Keratinocyte (primary cell): ENCODE measurements at regions not wholly inside any gene's neighbourhood (a gene's known extent, or its start where the extent isn't known, plus 50 kb on each side); places are given as distances from the start of the nearest gene placed in this dataset.

ENCODE experiments used
- DNase-seq: peaks from one replicate; pipeline ENCODE4 v3.0.0-alpha.2; 2011; ENCODE audit warnings: low read depth, missing footprints, low spot score
- FAIRE-seq: peaks from 2 replicates; lab custom pipeline; 2011; peaks lifted over from hg19 to GRCh38; lab: Jason Lieb, UNC
- H2AFZ ChIP-seq: 2 replicates; pipeline ENCODE4 v1.6.0; 2012; ENCODE audit warnings: low read length, control low read depth, inconsistent platforms; ENCODE audit not compliant: control insufficient read depth
- H3K27ac ChIP-seq: 2 replicates; pipeline ENCODE4 v1.5.1; 2011; ENCODE audit warnings: low read length; ENCODE audit not compliant: control insufficient read depth, insufficient read depth
- H3K27me3 ChIP-seq: 3 replicates; pipeline ENCODE4 v1.6.0; 2011; ENCODE audit warnings: low read length; ENCODE audit not compliant: control insufficient read depth, insufficient read depth; ENCODE audit errors: extremely low read depth
- H3K36me3 ChIP-seq, 2 experiments: 2 replicates in 1 of 2; 3 replicates in 1 of 2; pipeline ENCODE4 v1.5.1; 2011; ENCODE audit warnings: low read length in 2 of 2, mild to moderate bottlenecking in 1 of 2; ENCODE audit not compliant: control insufficient read depth in 2 of 2, insufficient read depth in 2 of 2; ENCODE audit errors: extremely low read depth in 1 of 2
- H3K4me1 ChIP-seq: 3 replicates; pipeline ENCODE4 v1.5.1; 2011; ENCODE audit warnings: low read length; ENCODE audit not compliant: control insufficient read depth, insufficient read depth; ENCODE audit errors: extremely low read depth
- H3K4me2 ChIP-seq: 3 replicates; pipeline ENCODE4 v1.6.0; 2011; ENCODE audit warnings: low read depth, low read length; ENCODE audit not compliant: control insufficient read depth, insufficient read depth; ENCODE audit errors: extremely low read depth
- H3K4me3 ChIP-seq, 3 experiments: fragments of 200-600 bp in 1 of 3; sonication (generic) in 1 of 3; 2 replicates in 2 of 3; 3 replicates in 1 of 3; pipeline ENCODE4 v1.5.1; 2011 to 2016; ENCODE audit warnings: low read length in 3 of 3, mild to moderate bottlenecking in 3 of 3, control low read depth in 2 of 3, inconsistent platforms in 1 of 3, low read depth in 1 of 3, mixed read lengths in 1 of 3, mixed run types in 1 of 3, moderate library complexity in 1 of 3; ENCODE audit not compliant: control insufficient read depth in 2 of 3, insufficient read depth in 2 of 3; ENCODE audit errors: extremely low read depth in 1 of 3
- H3K79me2 ChIP-seq: 2 replicates; pipeline ENCODE4 v1.6.0; 2012; ENCODE audit warnings: low read length; ENCODE audit not compliant: control insufficient read depth, insufficient read depth
- H3K9ac ChIP-seq: 3 replicates; pipeline ENCODE4 v1.6.0; 2011; ENCODE audit warnings: low read length; ENCODE audit not compliant: control insufficient read depth, insufficient read depth; ENCODE audit errors: extremely low read depth
- H3K9me1 ChIP-seq: 3 replicates; pipeline ENCODE4 v1.6.0; 2011; ENCODE audit warnings: low read length; ENCODE audit not compliant: control insufficient read depth, insufficient read depth; ENCODE audit errors: extremely low read depth
- H3K9me3 ChIP-seq: 2 replicates; pipeline ENCODE4 v1.5.1; 2012; ENCODE audit warnings: low read depth, low read length; ENCODE audit not compliant: control insufficient read depth
- H4K20me1 ChIP-seq: 3 replicates; pipeline ENCODE4 v1.6.0; 2011; ENCODE audit warnings: low read length; ENCODE audit not compliant: control insufficient read depth, insufficient read depth; ENCODE audit errors: extremely low read depth
- EZH2 ChIP-seq: IDR thresholded peaks from one replicate; pipeline ENCODE4 v1.6.1; 2012; ENCODE audit warnings: inconsistent platforms, mild to moderate bottlenecking, low read length, moderate library complexity
- dilution Hi-C: fragments of 300-500 bp; cut with MboI; formaldehyde crosslinking; loops from one replicate; pipeline ENCODE4 v1.7.0; 2020; ENCODE audit warnings: low sequenced_read_pairs; ENCODE audit not compliant: extremely low pct_ligation_motif_present
- TF ChIP-seq, protein P1 (sequence below), 3 experiments: IDR thresholded peaks in 1 of 3; conservative IDR thresholded peaks in 1 of 3; optimal IDR thresholded peaks in 1 of 3; 2 replicates in 2 of 3; 3 replicates in 1 of 3; pipeline versions ENCODE3 to v1.5.1; 2011; ENCODE audit warnings: low read length in 3 of 3, mild to moderate bottlenecking in 3 of 3, moderate library complexity in 2 of 3, control low read depth in 1 of 3, inconsistent platforms in 1 of 3; ENCODE audit not compliant: insufficient read depth in 2 of 3; ENCODE audit errors: extremely low read depth in 1 of 3

- H3K27ac ChIP-seq: no peak overlapping the region
- H3K9me1 ChIP-seq: no peaks in the 10 kb centered on the region
- H3K9ac ChIP-seq: no peak overlapping the region
- FAIRE-seq (peak; percentile 26), DNase-seq (no peak)
- dilution Hi-C loops: no loop called here
- no peak overlapping the region for H3K4me3 ChIP-seq
- peaks cover 14% of the 10 kb centered on the region for H3K9me3 ChIP-seq
- H3K4me2 ChIP-seq: no peak overlapping the region
- no peak overlapping the region for H2AFZ ChIP-seq
- no peaks in the 10 kb centered on the region for H4K20me1 ChIP-seq
- H3K4me1 ChIP-seq: peaks cover 59% of the 10 kb centered on the region
- no peaks in the 10 kb centered on the region for H3K27me3 ChIP-seq
- TF ChIP-seq EZH2: no peak
- TF ChIP-seq, protein P1, sequence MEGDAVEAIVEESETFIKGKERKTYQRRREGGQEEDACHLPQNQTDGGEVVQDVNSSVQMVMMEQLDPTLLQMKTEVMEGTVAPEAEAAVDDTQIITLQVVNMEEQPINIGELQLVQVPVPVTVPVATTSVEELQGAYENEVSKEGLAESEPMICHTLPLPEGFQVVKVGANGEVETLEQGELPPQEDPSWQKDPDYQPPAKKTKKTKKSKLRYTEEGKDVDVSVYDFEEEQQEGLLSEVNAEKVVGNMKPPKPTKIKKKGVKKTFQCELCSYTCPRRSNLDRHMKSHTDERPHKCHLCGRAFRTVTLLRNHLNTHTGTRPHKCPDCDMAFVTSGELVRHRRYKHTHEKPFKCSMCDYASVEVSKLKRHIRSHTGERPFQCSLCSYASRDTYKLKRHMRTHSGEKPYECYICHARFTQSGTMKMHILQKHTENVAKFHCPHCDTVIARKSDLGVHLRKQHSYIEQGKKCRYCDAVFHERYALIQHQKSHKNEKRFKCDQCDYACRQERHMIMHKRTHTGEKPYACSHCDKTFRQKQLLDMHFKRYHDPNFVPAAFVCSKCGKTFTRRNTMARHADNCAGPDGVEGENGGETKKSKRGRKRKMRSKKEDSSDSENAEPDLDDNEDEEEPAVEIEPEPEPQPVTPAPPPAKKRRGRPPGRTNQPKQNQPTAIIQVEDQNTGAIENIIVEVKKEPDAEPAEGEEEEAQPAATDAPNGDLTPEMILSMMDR (optimal IDR thresholded peaks at IDR 0.05 in 1 of 3, IDR thresholded peaks at IDR 0.05 in 1 of 3, conservative IDR thresholded peaks at IDR 0.05 in 1 of 3; ENCODE audit: extremely low read depth in 1 of 3, insufficient read depth in 2 of 3, low read length in 3 of 3): no peak
- H3K36me3 ChIP-seq: no peaks in the 10 kb centered on the region
- no peaks in the 10 kb centered on the region for H3K79me2 ChIP-seq
Observed at GRCh38 chr3:72342450-72342849, 505.8 kb downstream of the SHQ1 start.

DNA sequence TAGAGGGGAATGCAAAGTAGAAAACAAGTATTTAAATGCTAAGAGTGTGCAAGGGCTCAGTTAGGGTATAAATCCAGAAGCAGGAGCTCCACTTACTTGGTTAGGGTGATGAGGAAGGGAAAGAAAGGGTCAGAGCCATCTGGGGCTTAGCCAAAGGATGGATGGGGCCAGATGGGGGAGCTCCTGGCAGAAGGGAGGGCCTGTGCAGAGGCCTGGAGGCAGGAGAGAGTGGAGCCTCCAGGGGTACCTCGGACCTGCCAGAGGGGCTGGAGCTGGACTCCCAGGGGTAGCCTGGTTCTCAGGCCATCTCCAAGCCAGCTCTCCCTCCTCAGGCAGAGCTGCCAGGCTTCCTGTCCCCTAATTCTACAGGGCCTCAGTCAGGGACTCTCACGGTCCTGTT lies 506.3 kb downstream of the SHQ1 start:
- no peak overlapping the region for H3K27ac ChIP-seq
- no peaks in the 10 kb centered on the region for H4K20me1 ChIP-seq
- H2AFZ ChIP-seq: no peak overlapping the region
- TF ChIP-seq, protein P1 (optimal IDR thresholded peaks at IDR 0.05 in 1 of 3, IDR thresholded peaks at IDR 0.05 in 1 of 3, conservative IDR thresholded peaks at IDR 0.05 in 1 of 3; ENCODE audit: extremely low read depth in 1 of 3, insufficient read depth in 2 of 3, low read length in 3 of 3): no peak
- TF ChIP-seq EZH2: no peak
- no peaks in the 10 kb centered on the region for H3K9me1 ChIP-seq
- H3K36me3 ChIP-seq: no peaks in the 10 kb centered on the region
- DNase-seq (no peak), FAIRE-seq (no peak)
- peaks cover 16% of the 10 kb centered on the region for H3K9me3 ChIP-seq
- no peak overlapping the region for H3K4me2 ChIP-seq
- dilution Hi-C loops: no loop called here
- no peaks in the 10 kb centered on the region for H3K27me3 ChIP-seq
- peaks cover 59% of the 10 kb centered on the region for H3K4me1 ChIP-seq
- no peaks in the 10 kb centered on the region for H3K79me2 ChIP-seq
- H3K4me3 ChIP-seq: no peak overlapping the region
- H3K9ac ChIP-seq: no peak overlapping the region
